ENCODE measurements at regions not wholly inside any gene's neighbourhood (a gene's known extent, or its start where the extent isn't known, plus 50 kb on each side); places are given as distances from the start of the nearest gene placed in this dataset.

DNA sequence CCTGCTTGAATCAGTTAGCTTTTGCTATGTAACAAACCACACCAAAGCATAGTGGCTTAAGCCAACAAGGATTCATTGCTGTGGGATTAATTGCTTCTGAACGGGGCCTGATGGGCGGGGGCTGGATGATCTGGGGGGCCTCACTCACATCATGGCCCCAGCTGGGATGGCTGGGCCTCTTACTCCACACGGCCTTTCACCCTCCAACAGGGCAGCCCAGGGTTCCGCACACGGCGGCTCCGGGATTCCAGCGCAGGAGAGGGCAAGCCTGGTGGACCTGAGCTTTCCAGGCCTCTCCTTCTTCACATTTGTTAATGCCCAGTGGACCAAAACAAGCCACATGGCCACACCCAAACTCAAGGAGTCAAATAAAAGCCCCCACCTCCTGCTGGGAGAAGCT is 86.3 kb upstream of the PHLPP1 start:
- H3K4me1 ChIP-seq = peaks cover 0 to 7% (median 2%) of the 10 kb centered on the region in 3 donors
- TF ChIP-seq CTCF (IDR thresholded peaks at IDR 0.05) (no peak), POLR2AphosphoS5 (IDR thresholded peaks at IDR 0.05) (no peak), EP300 (IDR thresholded peaks at IDR 0.05) (no peak), POLR2A (IDR thresholded peaks at IDR 0.05) (no peak)
- H3K4me3 ChIP-seq = no peak overlapping the region
- no peak for ATAC-seq
- no peaks in the 10 kb centered on the region for H3K9me3 ChIP-seq
- no peak overlapping the region for H3K27ac ChIP-seq
- H3K27me3 ChIP-seq = peaks cover 4% of the 10 kb centered on the region
- H3K36me3 ChIP-seq = no peaks in the 10 kb centered on the region
- WGBS, 2 donors (ENCODE audit: low coverage in 1 of 2) = 58% methylated on average over 2 of the region's 8 CpGs; no CpG with 5 or more reads in 1 of the 2 donors

GRCh38 chr18:62631173-62631572 is 84.2 kb upstream of the PHLPP1 start:
- no peak for TF ChIP-seq POLR2AphosphoS5 (IDR thresholded peaks at IDR 0.05)
- TF ChIP-seq CTCF (IDR thresholded peaks at IDR 0.05) = no peak
- TF ChIP-seq POLR2A (IDR thresholded peaks at IDR 0.05) = no peak
- no peak for TF ChIP-seq EP300 (IDR thresholded peaks at IDR 0.05)
- ATAC-seq = no peak
- no peaks in the 10 kb centered on the region for H3K9me3 ChIP-seq
- H3K27ac ChIP-seq = no peak overlapping the region
- no peak overlapping the region for H3K4me3 ChIP-seq
- peaks cover 5% of the 10 kb centered on the region for H3K27me3 ChIP-seq
- 40 to 58% methylated on average over 3 of the region's 3 CpGs for WGBS, 2 donors (ENCODE audit: low coverage in 1 of 2)
- no peaks in the 10 kb centered on the region for H3K36me3 ChIP-seq
- H3K4me1 ChIP-seq = no peaks in the 10 kb centered on the region

GRCh38 chr18:62632788-62633455 is 82.4 kb upstream of the PHLPP1 start:
- H3K36me3 ChIP-seq = no peaks in the 10 kb centered on the region
- TF ChIP-seq CTCF (IDR thresholded peaks at IDR 0.05) (no peak), EP300 (IDR thresholded peaks at IDR 0.05) (no peak), POLR2A (IDR thresholded peaks at IDR 0.05) (no peak), POLR2AphosphoS5 (IDR thresholded peaks at IDR 0.05) (no peak)
- H3K9me3 ChIP-seq = no peaks in the 10 kb centered on the region
- H3K4me3 ChIP-seq = no peak overlapping the region
- 73 to 93% methylated on average over 3 of the region's 3 CpGs for WGBS, 2 donors (ENCODE audit: low coverage in 1 of 2)
- no peak overlapping the region for H3K27ac ChIP-seq
- no peak for ATAC-seq
- peaks cover 5% of the 10 kb centered on the region for H3K27me3 ChIP-seq
- H3K4me1 ChIP-seq = no peaks in the 10 kb centered on the region

DNA sequence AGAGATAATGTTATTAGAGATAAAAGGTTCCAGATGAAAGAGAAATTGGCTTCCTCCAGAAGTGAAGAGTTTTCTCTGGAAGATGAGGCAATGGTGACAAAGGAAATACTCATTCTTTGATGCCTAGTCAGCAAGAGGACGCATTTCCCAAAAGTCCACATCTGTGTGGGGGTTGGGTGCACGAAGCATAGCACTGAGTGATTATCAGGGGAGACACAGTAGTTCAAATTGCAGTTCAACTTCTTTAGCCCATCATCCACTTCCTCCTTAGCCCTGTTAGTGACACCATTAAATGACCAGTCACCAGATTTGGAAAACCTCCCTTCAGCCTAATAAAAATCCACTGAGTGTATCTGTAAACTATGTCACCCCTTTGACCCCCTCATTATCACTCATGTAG is 80.9 kb upstream of the PHLPP1 start:
- TF ChIP-seq POLR2A (IDR thresholded peaks at IDR 0.05) (no peak), CTCF (IDR thresholded peaks at IDR 0.05) (no peak), POLR2AphosphoS5 (IDR thresholded peaks at IDR 0.05) (no peak), EP300 (IDR thresholded peaks at IDR 0.05) (no peak)
- H3K27ac ChIP-seq = no peak overlapping the region
- ATAC-seq = no peak
- WGBS, 2 donors (ENCODE audit: low coverage in 1 of 2) = 45 to 71% methylated on average over 2 of the region's 2 CpGs
- peaks cover 5% of the 10 kb centered on the region for H3K27me3 ChIP-seq
- H3K4me3 ChIP-seq = no peak overlapping the region
- H3K4me1 ChIP-seq = no peaks in the 10 kb centered on the region
- no peaks in the 10 kb centered on the region for H3K9me3 ChIP-seq
- no peaks in the 10 kb centered on the region for H3K36me3 ChIP-seq

DNA sequence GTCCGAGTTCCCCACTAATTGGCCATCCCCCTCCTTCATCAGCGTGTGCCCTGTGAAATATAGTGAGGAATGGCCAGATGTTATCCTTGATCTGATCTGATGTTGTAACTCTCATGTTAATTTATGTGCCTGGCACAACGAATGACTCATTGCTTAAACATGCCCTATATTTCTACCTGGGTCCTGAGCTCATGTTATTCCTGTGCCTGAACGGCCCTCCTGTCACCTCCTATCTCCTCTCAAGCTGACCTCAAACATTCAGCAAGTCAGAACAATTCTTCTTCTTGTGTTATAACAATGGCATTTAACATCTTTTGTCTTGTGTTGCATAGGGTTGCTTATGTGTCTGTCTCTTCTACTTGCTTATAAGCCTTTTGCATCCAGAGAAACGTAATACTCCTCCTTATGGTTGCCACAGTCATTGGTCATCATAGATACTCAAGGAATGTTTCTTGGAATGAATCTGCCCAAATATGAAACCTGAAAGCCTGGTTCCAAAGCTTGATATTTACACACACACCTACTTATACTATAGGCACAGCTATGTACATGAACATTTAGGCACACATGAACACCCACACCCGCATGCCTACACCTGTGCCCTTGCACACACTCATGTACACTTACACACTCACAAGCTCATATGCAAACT is 80.2 kb upstream of the PHLPP1 start:
- Histone ChIP-seq H3K4me1 (no peaks in the 10 kb centered on the region), H3K9me3 (no peaks in the 10 kb centered on the region), H3K4me3 (no peak overlapping the region), H3K27me3 (peaks cover 5% of the 10 kb centered on the region), H3K36me3 (no peaks in the 10 kb centered on the region), H3K27ac (no peak overlapping the region)
- WGBS, 2 donors (ENCODE audit: low coverage in 1 of 2) = 63 to 87% methylated on average over 5 to 6 of the region's 6 CpGs
- no peak for TF ChIP-seq EP300 (IDR thresholded peaks at IDR 0.05)
- no peak for TF ChIP-seq POLR2AphosphoS5 (IDR thresholded peaks at IDR 0.05)
- TF ChIP-seq POLR2A (IDR thresholded peaks at IDR 0.05) = no peak
- no peak for TF ChIP-seq CTCF (IDR thresholded peaks at IDR 0.05)
- ATAC-seq = no peak
